ENCODE measurements at regions not wholly inside any gene's neighbourhood (a gene's known extent, or its start where the extent isn't known, plus 50 kb on each side); places are given as distances from the start of the nearest gene placed in this dataset.

- TF ChIP-seq CTCF (IDR thresholded peaks at IDR 0.05; ENCODE audit: borderline replicate concordance, control extremely low read depth, extremely low read depth, insufficient read depth, missing control alignments) = no peak
- DNase-seq (ENCODE audit: low spot score) = no peak
- in situ Hi-C loops (cut with MboI; ENCODE audit: low sequenced_read_pairs, unreplicated experiment) = no loop called here
These were observed 393.2 kb upstream of the PODXL start for GRCh38 chr7:131949659-131950058.

- DNase-seq (ENCODE audit: low spot score) = no peak
- TF ChIP-seq CTCF (IDR thresholded peaks at IDR 0.05; ENCODE audit: borderline replicate concordance, control extremely low read depth, extremely low read depth, insufficient read depth, missing control alignments) = no peak
- in situ Hi-C loops (cut with MboI; ENCODE audit: low sequenced_read_pairs, unreplicated experiment) = no loop called here
These were observed 392.1 kb upstream of the PODXL start for GRCh38 chr7:131948434-131949053.

GRCh38 chr7:131947661-131948060, 391.2 kb upstream of the PODXL start:
- in situ Hi-C loops (cut with MboI; ENCODE audit: low sequenced_read_pairs, unreplicated experiment) = no loop called here
- no peak for TF ChIP-seq CTCF (IDR thresholded peaks at IDR 0.05; ENCODE audit: borderline replicate concordance, control extremely low read depth, extremely low read depth, insufficient read depth, missing control alignments)
- DNase-seq (ENCODE audit: low spot score) = no peak

GRCh38 chr7:131945957-131946544, 389.6 kb upstream of the PODXL start:
- in situ Hi-C loops (cut with MboI; ENCODE audit: low sequenced_read_pairs, unreplicated experiment) = no loop called here
- TF ChIP-seq CTCF (IDR thresholded peaks at IDR 0.05; ENCODE audit: borderline replicate concordance, control extremely low read depth, extremely low read depth, insufficient read depth, missing control alignments) = no peak
- no peak for DNase-seq (ENCODE audit: low spot score)

GRCh38 chr7:131945313-131945911, 389.0 kb upstream of the PODXL start:
- peak; percentile 79 for DNase-seq (ENCODE audit: low spot score)
- in situ Hi-C loops (cut with MboI; ENCODE audit: low sequenced_read_pairs, unreplicated experiment) = no loop called here
- TF ChIP-seq CTCF (IDR thresholded peaks at IDR 0.05; ENCODE audit: borderline replicate concordance, control extremely low read depth, extremely low read depth, insufficient read depth, missing control alignments) = peak; percentile 84

GRCh38 chr7:131944556-131945069, 388.2 kb upstream of the PODXL start:
- DNase-seq (ENCODE audit: low spot score) = no peak
- no peak for TF ChIP-seq CTCF (IDR thresholded peaks at IDR 0.05; ENCODE audit: borderline replicate concordance, control extremely low read depth, extremely low read depth, insufficient read depth, missing control alignments)
- in situ Hi-C loops (cut with MboI; ENCODE audit: low sequenced_read_pairs, unreplicated experiment) = no loop called here

Data from GM13976 (cell line).